Muscle of arm (tissue), 1 donor: ENCODE measurements at regions not wholly inside any gene's neighbourhood (a gene's known extent, or its start where the extent isn't known, plus 50 kb on each side); places are given as distances from the start of the nearest gene placed in this dataset.
A peak's percentile ranks its signal among the peaks of the same experiment; 100 is the strongest.
"Not testable (repeated sequence)": the region's sequence is repeated elsewhere in the genome, so short reads cannot be mapped to it uniquely, and the experiment has no call there.

Experiments used
- DNase-seq: peaks from one replicate; pipeline ENCODE4 v3.0.0-alpha.2; 2013

DNA sequence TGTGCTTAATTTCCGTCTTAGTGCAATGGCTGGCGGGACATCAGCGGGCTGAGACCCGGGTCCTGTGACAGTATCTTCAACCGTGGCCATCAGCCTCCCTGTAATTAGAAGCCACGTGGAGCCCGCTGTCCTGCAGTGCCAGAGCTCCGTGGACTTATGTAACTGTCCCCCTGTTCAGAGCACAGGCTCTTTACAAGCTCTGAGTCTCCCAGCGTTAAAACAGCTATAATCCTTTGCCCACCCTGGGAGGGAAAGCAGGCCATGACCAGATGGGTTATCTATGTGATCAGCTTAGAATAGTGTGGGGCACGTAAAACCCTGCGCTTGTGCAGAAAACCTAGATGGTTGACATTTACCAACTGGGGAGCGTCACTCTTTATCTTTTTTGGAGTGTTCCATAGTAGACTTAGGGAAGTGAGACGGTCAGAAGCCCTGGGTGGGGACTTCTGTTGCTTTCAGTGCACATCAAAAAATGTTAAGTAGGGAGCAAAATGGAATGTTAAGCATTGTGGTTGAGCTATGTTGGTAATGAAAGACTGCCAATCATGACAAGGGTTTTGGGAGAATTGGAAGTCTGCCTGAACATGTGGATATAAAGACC, 103.5 kb upstream of the CADM1 start:
- DNase-seq: no peak

GRCh38 chr11:115606498-115607220, 102.4 kb upstream of the CADM1 start:
- DNase-seq: peak; percentile 30

GRCh38 chr11:115605871-115606497, 101.8 kb upstream of the CADM1 start:
- DNase-seq: no peak

GRCh38 chr11:115605397-115605796, 101.2 kb upstream of the CADM1 start:
- not testable (repeated sequence) for DNase-seq

GRCh38 chr11:115599125-115599524, 94.9 kb upstream of the CADM1 start:
- DNase-seq: no peak

DNA sequence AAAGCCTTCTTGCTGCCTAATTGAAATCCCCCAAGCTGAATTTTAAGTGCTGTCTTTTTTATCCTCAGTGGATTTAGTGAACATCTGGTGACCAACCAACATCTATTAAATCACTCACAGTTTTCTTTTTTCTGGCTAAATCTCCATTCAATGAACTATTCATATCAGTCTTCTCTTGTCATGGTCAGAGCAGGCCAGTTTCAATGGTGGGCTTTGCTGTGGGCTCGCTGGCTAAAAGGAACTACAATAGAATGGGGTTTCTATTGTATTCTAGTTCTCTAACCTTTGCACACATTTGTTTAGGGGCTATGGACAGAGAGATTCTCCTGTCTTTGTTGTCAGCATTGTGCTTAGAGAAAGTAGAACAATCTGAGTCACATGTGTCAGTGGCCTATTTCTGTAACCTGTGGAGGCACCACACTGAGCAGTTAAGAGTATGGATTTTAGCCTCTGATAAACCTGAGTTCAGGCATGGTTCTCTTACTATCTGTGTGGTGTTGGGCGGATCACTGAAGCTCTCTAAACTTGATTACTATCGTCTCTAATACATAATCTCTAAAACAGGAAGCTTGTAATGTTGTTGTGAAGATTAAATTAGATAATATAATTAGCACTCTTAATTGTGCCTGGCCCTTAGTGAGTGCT, 94.2 kb upstream of the CADM1 start:
- DNase-seq: no peak

DNA sequence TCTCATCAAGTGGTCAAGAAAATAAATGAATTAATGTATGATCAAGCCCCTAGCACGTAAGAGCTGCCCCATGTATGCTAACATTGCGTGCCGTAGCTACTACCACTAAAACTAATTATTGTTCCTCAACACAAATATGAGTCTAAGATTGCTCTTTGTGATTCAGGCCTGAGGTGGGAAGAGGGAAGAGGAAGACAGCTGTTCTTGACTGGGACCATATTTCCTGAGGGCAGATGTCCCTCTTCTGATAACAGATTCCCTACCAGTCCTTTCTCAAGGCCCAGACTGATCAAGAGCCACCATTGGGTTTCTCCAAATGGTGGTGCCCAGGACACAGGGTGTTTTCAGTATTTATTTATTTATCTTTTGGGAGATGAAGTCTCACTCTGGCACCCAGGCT, 87.2 kb upstream of the CADM1 start:
- no peak for DNase-seq

DNA sequence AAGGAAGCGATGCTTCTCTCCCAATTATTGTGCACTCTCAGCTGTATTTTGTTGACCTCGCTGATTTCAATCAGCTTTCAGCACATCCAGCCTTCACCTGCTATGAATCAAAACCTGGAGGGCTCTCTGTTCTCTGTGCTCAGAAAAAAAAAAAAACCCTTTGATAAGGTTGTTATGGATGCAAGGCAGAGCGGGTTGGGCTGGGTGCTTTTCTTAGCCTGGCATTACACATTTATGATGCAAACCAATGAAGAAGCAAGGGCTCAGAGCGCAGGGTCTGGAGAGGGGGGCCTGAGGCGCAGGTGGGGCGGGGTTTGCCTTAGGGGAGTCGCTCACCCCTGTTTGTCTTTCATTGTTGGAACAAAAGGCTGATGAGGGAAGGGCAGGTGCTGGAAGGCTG, 86.0 kb upstream of the CADM1 start:
- DNase-seq: no peak

GRCh38 chr11:115587718-115588342, 83.6 kb upstream of the CADM1 start:
- DNase-seq: no peak

DNA sequence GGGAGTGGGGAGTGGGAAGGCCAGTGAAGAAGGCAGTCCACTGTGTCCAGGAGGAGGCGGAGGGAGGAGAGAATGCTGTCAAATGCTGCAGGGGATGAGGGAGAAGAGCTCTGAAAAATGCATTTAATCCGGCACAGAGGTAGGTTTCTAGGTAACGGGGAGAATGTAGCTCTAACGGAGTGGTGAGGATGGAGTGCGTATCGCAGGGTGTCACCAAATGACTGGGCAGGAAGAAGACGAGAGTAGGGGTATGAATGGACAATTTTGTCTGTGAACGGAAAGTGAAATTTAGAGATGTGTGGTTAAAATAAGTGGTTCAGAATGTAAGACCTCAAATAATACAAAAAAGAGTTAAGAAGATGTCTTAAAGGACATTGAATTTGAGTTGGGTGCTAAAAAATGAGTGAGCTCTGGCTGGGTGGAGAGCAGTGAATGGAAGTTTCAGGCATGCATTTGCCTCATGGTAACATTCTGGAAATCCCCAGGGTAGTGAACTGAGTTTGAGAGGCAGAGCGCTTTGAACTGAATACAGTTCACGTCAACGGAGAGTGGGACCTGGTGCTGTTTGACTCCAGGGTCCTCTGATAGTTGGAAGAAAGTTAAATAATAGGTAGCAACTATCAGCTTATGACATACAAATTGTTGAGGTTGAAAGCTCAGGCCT, 81.3 kb upstream of the CADM1 start:
- DNase-seq: no peak

DNA sequence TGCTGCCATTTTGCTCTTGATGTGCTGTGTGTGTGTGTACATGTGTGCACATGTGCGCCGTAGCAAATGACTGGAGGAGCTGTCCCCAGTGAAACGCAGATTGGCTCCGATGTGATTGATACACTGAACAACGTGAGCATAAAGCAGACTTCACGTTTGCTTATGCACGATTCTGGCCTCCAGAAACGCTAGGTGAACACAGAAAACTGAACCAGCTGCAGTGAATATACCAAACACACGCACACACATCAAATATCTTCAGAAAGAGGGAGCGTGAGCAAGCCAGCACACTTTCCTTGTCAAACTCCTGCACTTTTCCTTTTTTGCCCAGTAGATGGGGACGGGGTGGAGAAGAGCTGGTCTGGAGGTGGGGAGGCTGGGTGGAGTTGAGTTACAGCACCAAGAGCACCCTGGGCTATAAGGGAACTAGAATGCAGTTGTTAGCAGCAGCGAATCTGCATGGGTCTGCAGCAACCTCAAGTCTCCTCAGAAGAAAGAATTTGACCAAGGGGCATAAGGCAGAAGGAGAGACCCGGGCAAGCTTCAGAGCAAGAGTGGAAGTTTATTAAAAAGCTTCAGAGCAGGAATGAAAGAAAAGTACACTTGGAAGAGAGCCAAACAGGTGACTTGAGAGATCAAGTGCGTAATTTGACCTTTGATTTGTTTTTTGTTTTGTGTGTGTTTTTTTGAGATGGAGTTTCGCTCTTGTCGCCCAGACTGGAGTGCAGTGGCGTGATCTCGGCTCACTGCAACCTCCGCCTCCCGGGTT, 77.8 kb upstream of the CADM1 start:
- DNase-seq: no peak

DNA sequence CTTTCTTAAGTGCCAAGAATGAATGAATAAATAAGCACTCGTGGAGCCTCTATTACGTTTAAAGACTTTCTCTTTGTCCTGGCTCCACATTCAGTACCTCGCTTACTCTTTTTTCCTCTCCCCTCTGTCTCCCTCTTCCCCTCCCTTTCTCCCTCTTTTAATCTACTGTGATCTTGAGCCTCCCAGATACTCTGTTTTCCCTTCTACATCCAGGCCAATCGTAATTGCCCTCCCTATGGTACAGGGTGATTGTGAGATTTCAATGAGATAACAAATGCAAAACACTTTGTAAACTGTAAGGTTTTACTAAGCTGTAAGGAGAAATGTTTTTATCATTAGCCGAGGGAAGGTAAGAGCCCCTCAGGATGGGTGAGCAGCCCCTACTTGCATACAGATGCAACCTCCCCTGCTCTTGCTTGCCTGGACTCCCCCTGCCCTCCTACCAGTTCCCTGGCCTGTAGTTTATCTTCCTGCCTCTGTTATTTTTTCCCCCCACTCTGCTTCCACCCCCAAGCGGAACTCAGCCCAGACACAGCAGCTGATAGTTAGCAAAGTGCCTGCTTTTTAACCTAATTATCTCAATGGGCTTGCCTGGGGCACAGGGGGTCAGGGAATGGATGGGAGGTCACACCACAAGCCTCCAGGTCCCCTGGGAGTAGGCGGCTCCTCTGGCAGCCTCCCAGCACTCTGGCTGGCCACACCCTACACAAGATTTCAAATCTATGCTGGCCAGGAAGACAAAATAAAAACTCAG, 76.9 kb upstream of the CADM1 start:
- DNase-seq: no peak

GRCh38 chr11:115580416-115580815, 76.2 kb upstream of the CADM1 start:
- no peak for DNase-seq

GRCh38 chr11:115579181-115579825, 75.1 kb upstream of the CADM1 start:
- DNase-seq: no peak

DNA sequence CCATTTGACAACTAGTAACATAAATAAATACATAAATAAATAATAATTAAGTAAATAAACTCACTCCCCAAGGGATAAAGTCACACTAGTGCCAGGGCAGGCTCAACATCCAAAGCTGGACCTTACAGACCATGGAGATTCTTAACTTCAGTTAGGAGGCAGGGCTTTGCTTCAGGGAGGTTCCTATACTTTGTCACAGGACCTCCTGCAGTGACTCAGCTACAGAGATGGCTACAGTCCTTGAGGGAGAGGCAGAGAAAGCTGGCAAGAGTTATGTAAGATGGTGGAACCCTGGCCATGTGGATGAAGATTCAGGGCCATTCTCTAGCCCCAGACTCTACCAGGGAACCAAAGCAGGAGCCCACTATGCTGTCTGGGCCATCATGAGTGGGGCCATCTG, 74.1 kb upstream of the CADM1 start:
- DNase-seq: no peak

DNA sequence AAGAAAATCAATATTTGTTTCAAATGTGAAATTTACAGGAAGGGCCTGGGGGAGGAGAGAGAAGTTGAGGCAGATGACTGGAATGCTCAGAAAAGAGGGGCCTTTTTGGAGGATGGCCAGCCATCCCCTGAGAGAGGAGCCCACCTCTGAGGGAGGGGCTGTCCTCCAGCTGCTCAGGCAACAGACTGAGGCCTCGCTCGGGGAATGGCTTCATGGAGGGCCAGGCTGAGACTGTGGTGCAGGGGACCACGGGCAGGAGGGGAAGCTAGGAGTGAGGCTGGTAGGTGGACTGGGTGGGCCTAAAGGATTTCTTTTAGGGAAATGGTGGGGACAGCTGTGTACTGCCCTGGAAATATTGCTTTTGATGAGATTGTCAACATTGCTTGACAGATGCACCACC, 73.5 kb upstream of the CADM1 start:
- no peak for DNase-seq

- no peak for DNase-seq
Measured at GRCh38 chr11:115576606-115577380, 72.6 kb upstream of the CADM1 start.

DNA sequence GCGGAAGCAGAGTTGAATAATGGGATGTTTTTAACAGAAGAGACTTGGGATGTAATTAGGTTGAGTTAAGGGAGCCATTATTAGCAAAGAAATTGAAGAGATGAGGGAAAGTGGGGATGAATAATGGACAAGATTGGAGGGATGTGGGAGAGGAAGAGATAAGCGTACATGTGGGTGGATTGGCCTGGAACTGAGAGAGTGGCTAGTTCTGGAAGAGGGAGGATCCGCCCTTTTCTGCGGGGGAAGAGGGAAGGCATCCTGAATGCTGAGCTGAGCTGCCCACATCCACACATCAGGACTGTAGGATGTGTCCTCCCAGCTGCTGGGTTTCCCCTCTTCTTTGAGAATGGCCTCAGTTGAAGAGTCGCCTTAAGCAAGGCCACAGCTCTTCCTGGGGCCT, 68.3 kb upstream of the CADM1 start:
- DNase-seq: no peak

- no peak for DNase-seq
Measured at GRCh38 chr11:115566180-115566764, 62.1 kb upstream of the CADM1 start.
